Activated B cell treated with CpG ODN at 0.5 μM for 24 hours (primary cell): ENCODE measurements at regions not wholly inside any gene's neighbourhood (a gene's known extent, or its start where the extent isn't known, plus 50 kb on each side); places are given as distances from the start of the nearest gene placed in this dataset.

Experiments used
- ATAC-seq: fragments of 200-7000 bp; cut with Tn5 transposase; one replicate; pipeline ENCODE4 v1.10.0; 2021; ENCODE audit warnings: low read depth, mild to moderate bottlenecking, moderate library complexity
- CTCF ChIA-PET: fragments of 350-600 bp; sonication (Branson Sonifier 250); formaldehyde crosslinking; loops from one replicate; lab custom pipeline; 2021; ENCODE audit warnings: antibody characterized with exemption; lab: Charles Lee
- POLR2A ChIA-PET: fragments of 350-600 bp; sonication (Branson Sonifier 250); formaldehyde crosslinking; loops from one replicate; lab custom pipeline; 2021; ENCODE audit warnings: antibody characterized with exemption; lab: Charles Lee
- DNase-seq: peaks from one replicate; pipeline ENCODE4 v3.0.0; 2022
- H3K27ac Mint-ChIP-seq: one replicate; pipeline ENCODE4 v1.8.0; 2020; ENCODE audit warnings: mixed read lengths
- H3K27me3 Mint-ChIP-seq: one replicate; pipeline ENCODE4 v1.8.0; 2021; ENCODE audit warnings: mixed read lengths
- H3K36me3 Mint-ChIP-seq: one replicate; pipeline ENCODE4 v1.8.0; 2021; ENCODE audit warnings: low read depth, mixed read lengths
- H3K4me1 Mint-ChIP-seq: one replicate; pipeline ENCODE4 v1.8.0; 2021; ENCODE audit warnings: mixed read lengths
- H3K4me3 Mint-ChIP-seq: one replicate; pipeline ENCODE4 v1.8.0; 2020; ENCODE audit warnings: mild to moderate bottlenecking, mixed read lengths
- H3K9me3 Mint-ChIP-seq: one replicate; pipeline ENCODE4 v1.8.0; 2020; ENCODE audit warnings: mixed read lengths
- CTCF ChIP-seq: fragments of 200-600 bp; IDR thresholded peaks from one replicate; pipeline ENCODE4 v1.8.0; 2022; ENCODE audit warnings: antibody characterized with exemption, mild to moderate bottlenecking
- intact Hi-C: fragments of 100-400 bp; cut with micrococcal nuclease; formaldehyde crosslinking; loops from one replicate; pipeline ENCODE4 v1.15.1; 2024

GRCh38 chr11:131005829-131006228 is 89.5 kb upstream of the SNX19 start:
- H3K27me3 Mint-ChIP-seq: no peaks in the 10 kb centered on the region
- no peaks in the 10 kb centered on the region for H3K36me3 Mint-ChIP-seq
- no peak overlapping the region for H3K27ac Mint-ChIP-seq
- TF ChIP-seq CTCF: no peak
- peaks cover 4% of the 10 kb centered on the region for H3K9me3 Mint-ChIP-seq
- ChIA-PET POLR2A (no interaction called here), CTCF (no interaction called here)
- no peaks in the 10 kb centered on the region for H3K4me1 Mint-ChIP-seq
- intact Hi-C loops: no loop called here
- DNase-seq (no peak), ATAC-seq (no peak)
- H3K4me3 Mint-ChIP-seq: no peak overlapping the region

DNA sequence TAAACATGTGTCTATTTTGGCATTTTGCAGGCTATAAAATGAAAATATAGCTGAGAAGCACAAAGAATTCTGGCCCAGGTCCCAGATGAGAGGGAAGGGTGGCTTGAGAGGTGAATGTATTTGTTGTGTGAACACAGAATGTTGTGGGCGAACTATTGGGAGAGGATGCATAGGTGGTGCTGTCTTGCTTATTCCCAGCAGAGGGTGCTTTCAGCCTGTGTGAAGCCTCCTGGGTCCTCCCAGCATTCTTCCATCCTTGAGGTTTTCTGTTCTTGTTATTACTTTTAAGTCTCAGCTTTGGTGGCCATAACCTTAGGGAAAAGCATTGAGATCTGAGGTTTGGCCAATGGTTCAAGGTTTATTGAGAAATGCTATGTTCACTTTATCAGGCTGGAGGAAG is 108.7 kb upstream of the SNX19 start:
- no peaks in the 10 kb centered on the region for H3K36me3 Mint-ChIP-seq
- DNase-seq (no peak), ATAC-seq (no peak)
- intact Hi-C loops: no loop called here
- H3K27ac Mint-ChIP-seq: no peak overlapping the region
- H3K27me3 Mint-ChIP-seq: no peaks in the 10 kb centered on the region
- TF ChIP-seq CTCF: no peak
- H3K4me1 Mint-ChIP-seq: no peaks in the 10 kb centered on the region
- H3K4me3 Mint-ChIP-seq: no peak overlapping the region
- CTCF ChIA-PET: no interaction called here
- POLR2A ChIA-PET: no interaction called here
- peaks cover 3% of the 10 kb centered on the region for H3K9me3 Mint-ChIP-seq

GRCh38 chr11:131025421-131026125 is 109.3 kb upstream of the SNX19 start:
- no peaks in the 10 kb centered on the region for H3K27me3 Mint-ChIP-seq
- H3K4me1 Mint-ChIP-seq: no peaks in the 10 kb centered on the region
- DNase-seq: no peak
- intact Hi-C loops: no loop called here
- CTCF ChIA-PET: no interaction called here
- POLR2A ChIA-PET: no interaction called here
- no peaks in the 10 kb centered on the region for H3K36me3 Mint-ChIP-seq
- H3K4me3 Mint-ChIP-seq: no peak overlapping the region
- TF ChIP-seq CTCF: no peak
- peaks cover 3% of the 10 kb centered on the region for H3K9me3 Mint-ChIP-seq
- H3K27ac Mint-ChIP-seq: no peak overlapping the region
- no peak for ATAC-seq

GRCh38 chr11:131027491-131027890 is 111.2 kb upstream of the SNX19 start:
- Mint-ChIP-seq H3K4me1 (no peaks in the 10 kb centered on the region), H3K4me3 (no peak overlapping the region), H3K9me3 (no peaks in the 10 kb centered on the region), H3K36me3 (no peaks in the 10 kb centered on the region), H3K27me3 (no peaks in the 10 kb centered on the region), H3K27ac (no peak overlapping the region)
- CTCF ChIA-PET: no interaction called here
- POLR2A ChIA-PET: no interaction called here
- ATAC-seq: no peak
- intact Hi-C loops: no loop called here
- no peak for TF ChIP-seq CTCF
- no peak for DNase-seq

- ChIA-PET CTCF (no interaction called here), POLR2A (no interaction called here)
- ATAC-seq: no peak
- no peak for DNase-seq
- Mint-ChIP-seq H3K4me1 (no peaks in the 10 kb centered on the region), H3K27ac (no peak overlapping the region), H3K4me3 (no peak overlapping the region), H3K36me3 (no peaks in the 10 kb centered on the region), H3K27me3 (no peaks in the 10 kb centered on the region), H3K9me3 (no peaks in the 10 kb centered on the region)
- intact Hi-C loops: no loop called here
- no peak for TF ChIP-seq CTCF
Observed at GRCh38 chr11:131033151-131033651, 116.9 kb upstream of the SNX19 start.
